Activated CD4-positive, alpha-beta memory T cell treated with anti-CD3 and anti-CD28 coated beads, Interleukin-2, amount 10 ng/mL, durations not matched to agents 7 days and 5 days (primary cell): ENCODE measurements at regions not wholly inside any gene's neighbourhood (a gene's known extent, or its start where the extent isn't known, plus 50 kb on each side); places are given as distances from the start of the nearest gene placed in this dataset.
"Not testable (repeated sequence)": the region's sequence is repeated elsewhere in the genome, so short reads cannot be mapped to it uniquely, and the experiment has no call there.

Experiments
- CTCF ChIA-PET: fragments of 350-600 bp; sonication (Branson Sonifier 250); formaldehyde crosslinking; loops from one replicate; lab custom pipeline; 2021; ENCODE audit warnings: antibody characterized with exemption, inconsistent platforms; lab: Charles Lee
- POLR2A ChIA-PET: fragments of 350-600 bp; sonication (Branson Sonifier 250); formaldehyde crosslinking; loops from one replicate; lab custom pipeline; 2021; ENCODE audit warnings: antibody characterized with exemption; lab: Charles Lee
- DNase-seq: peaks from one replicate; pipeline ENCODE4 v3.0.0-alpha.2; 2020
- H3K27ac Mint-ChIP-seq: one replicate; pipeline ENCODE4 v1.8.0; 2021; ENCODE audit warnings: mild to moderate bottlenecking, mixed read lengths
- H3K27me3 Mint-ChIP-seq: one replicate; pipeline ENCODE4 v1.8.0; 2021; ENCODE audit warnings: mixed read lengths
- H3K36me3 Mint-ChIP-seq: one replicate; pipeline ENCODE4 v1.8.0; 2021; ENCODE audit warnings: low read depth, mixed read lengths
- H3K4me1 Mint-ChIP-seq: one replicate; pipeline ENCODE4 v1.8.0; 2021; ENCODE audit warnings: mixed read lengths
- H3K4me3 Mint-ChIP-seq: one replicate; pipeline ENCODE4 v1.8.0; 2021; ENCODE audit warnings: mild to moderate bottlenecking, mixed read lengths
- H3K9me3 Mint-ChIP-seq: one replicate; pipeline ENCODE4 v1.8.0; 2021; ENCODE audit warnings: mixed read lengths

- Mint-ChIP-seq H3K9me3 (no peaks in the 10 kb centered on the region), H3K27ac (no peak overlapping the region), H3K4me3 (no peak overlapping the region), H3K36me3 (no peaks in the 10 kb centered on the region), H3K27me3 (peaks cover 6% of the 10 kb centered on the region), H3K4me1 (no peaks in the 10 kb centered on the region)
- CTCF ChIA-PET, result no interaction called here
- POLR2A ChIA-PET, result no interaction called here
- DNase-seq, result no peak
Observed at GRCh38 chr2:236918545-236918944, 167.1 kb upstream of the COPS8 start.

DNA sequence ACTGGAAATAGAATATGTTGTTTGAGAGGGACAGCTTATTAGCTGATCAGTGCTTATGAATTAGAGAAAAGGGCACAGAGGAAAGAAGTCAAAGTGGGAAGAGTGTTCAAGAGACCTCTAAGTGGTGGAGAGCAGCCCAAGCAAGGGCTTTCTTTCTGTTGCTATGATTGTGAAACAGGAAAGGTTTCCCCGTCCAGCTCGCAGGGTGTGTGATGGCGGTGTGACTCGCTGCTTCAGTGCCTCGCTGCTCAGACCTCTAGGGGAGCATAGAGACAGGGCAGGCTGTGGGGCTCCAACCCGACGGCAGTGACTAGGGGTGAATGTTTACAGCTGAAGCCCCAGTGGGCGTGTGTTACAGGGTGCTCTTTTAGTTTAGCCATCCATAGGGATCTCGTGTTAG, 166.5 kb upstream of the COPS8 start:
- Mint-ChIP-seq H3K27me3 (peaks cover 9% of the 10 kb centered on the region), H3K9me3 (no peaks in the 10 kb centered on the region), H3K4me3 (no peak overlapping the region), H3K4me1 (no peaks in the 10 kb centered on the region), H3K27ac (no peak overlapping the region), H3K36me3 (no peaks in the 10 kb centered on the region)
- no peak for DNase-seq
- ChIA-PET POLR2A (no interaction called here), CTCF (no interaction called here)

- H3K4me3 Mint-ChIP-seq, CTCF ChIA-PET, DNase-seq, H3K27ac Mint-ChIP-seq, H3K27me3 Mint-ChIP-seq, H3K4me1 Mint-ChIP-seq, POLR2A ChIA-PET, H3K36me3 Mint-ChIP-seq, H3K9me3 Mint-ChIP-seq: not testable (repeated sequence)
Observed at GRCh38 chr2:236919801-236920379, 165.8 kb upstream of the COPS8 start.

DNA sequence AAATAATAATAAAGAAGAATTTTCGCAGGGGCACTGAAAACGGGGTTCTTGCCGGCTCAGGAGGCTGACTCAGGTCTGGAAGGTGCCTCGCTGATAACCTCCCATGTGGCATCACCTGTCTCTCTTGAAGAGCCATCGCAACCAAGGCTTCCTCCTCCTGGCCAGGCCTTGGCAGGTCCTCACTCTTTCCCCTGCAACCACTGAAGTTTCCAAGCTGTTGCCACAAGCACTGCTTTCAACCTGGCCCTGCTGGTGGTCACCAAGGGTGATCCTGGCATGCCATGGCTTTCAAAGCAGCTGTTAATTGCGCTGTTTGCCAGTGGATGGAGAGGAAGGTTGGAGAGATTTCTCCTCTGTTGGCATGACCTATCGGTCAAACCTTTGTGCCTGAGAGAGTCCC, 163.6 kb upstream of the COPS8 start:
- DNase-seq, result no peak
- ChIA-PET POLR2A (no interaction called here), CTCF (no interaction called here)
- H3K9me3 Mint-ChIP-seq, result no peaks in the 10 kb centered on the region
- peaks cover 14% of the 10 kb centered on the region for H3K27me3 Mint-ChIP-seq
- no peaks in the 10 kb centered on the region for H3K36me3 Mint-ChIP-seq
- H3K4me3 Mint-ChIP-seq, result no peak overlapping the region
- H3K27ac Mint-ChIP-seq, result no peak overlapping the region
- H3K4me1 Mint-ChIP-seq, result no peaks in the 10 kb centered on the region

DNA sequence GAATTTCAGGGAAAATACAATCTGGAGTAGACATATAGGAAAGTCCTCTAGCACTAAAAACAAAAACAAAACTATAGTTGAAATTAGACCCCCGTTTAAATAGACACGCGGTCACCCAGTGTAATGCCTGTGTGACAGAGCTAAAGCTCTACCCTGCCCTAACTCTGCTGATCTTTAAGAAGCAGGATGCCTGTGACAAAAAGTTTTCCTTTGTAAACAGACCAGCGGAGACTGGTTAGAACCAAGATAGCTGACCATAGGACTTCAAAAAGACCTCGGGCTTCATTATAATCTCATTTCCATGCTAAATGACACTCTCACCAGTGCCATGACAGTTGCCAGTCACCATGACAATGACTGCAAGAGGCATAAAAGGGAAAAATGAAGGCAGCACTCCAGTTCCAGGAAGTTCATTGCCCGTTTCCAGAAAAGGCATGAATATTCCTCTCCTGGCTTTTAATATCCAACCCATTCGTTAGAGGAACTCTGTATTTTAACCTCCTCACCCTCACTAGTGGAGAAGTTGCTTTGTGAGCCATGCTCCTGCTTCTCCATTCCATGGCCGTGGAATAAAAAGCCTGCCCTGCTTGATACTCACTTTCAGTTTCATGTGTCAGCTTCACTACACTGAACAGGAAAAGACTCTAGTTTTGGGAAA, 157.2 kb upstream of the COPS8 start:
- Mint-ChIP-seq H3K36me3 (no peaks in the 10 kb centered on the region), H3K27ac (no peak overlapping the region)

GRCh38 chr2:236932831-236933361, 152.8 kb upstream of the COPS8 start:
- Mint-ChIP-seq H3K9me3 (no peaks in the 10 kb centered on the region), H3K4me3 (no peak overlapping the region)

More for the DNA sequence above, 157.2 kb upstream of the COPS8 start:
- ChIA-PET CTCF (no interaction called here), POLR2A (no interaction called here)
- Mint-ChIP-seq H3K27me3 (peaks cover 25% of the 10 kb centered on the region), H3K9me3 (no peaks in the 10 kb centered on the region), H3K4me1 (no peaks in the 10 kb centered on the region), H3K4me3 (peak overlapping the region; percentile 52)
- DNase-seq, result no peak

GRCh38 chr2:236934166-236934565, 151.5 kb upstream of the COPS8 start:
- Mint-ChIP-seq H3K27ac (no peak overlapping the region), H3K27me3 (peaks cover 10% of the 10 kb centered on the region), H3K4me3 (no peak overlapping the region), H3K4me1 (peaks cover 4% of the 10 kb centered on the region), H3K36me3 (no peaks in the 10 kb centered on the region), H3K9me3 (no peaks in the 10 kb centered on the region)
- DNase-seq, result no peak
- ChIA-PET POLR2A (no interaction called here), CTCF (no interaction called here)

More at GRCh38 chr2:236932831-236933361, 152.8 kb upstream of the COPS8 start:
- Mint-ChIP-seq H3K4me1 (no peaks in the 10 kb centered on the region), H3K27ac (no peak overlapping the region), H3K27me3 (peaks cover 13% of the 10 kb centered on the region), H3K36me3 (no peaks in the 10 kb centered on the region)
- POLR2A ChIA-PET, result no interaction called here
- CTCF ChIA-PET, result no interaction called here
- DNase-seq, result no peak

DNA sequence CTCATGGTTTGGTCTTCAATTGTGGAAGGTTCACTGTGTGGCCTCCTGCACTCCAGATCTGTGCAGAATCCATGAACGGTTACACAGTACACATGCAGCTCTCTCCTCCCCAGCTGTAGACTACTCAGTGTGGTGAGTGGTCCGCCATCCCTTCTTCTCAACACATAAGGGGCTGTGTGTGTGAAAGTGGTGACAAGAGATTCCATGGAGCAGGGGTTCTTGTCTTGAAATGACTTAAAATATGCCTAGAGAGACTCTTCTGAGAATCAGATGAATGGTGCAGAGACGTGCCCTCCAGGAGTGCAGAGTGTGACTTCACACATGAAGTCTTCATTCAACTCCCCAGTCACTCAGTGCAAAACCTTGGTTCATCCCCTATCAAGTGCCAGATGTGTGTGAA, 151.0 kb upstream of the COPS8 start:
- ChIA-PET CTCF (no interaction called here), POLR2A (no interaction called here)
- Mint-ChIP-seq H3K4me3 (no peak overlapping the region), H3K27me3 (peaks cover 10% of the 10 kb centered on the region), H3K36me3 (no peaks in the 10 kb centered on the region), H3K9me3 (no peaks in the 10 kb centered on the region), H3K4me1 (peaks cover 4% of the 10 kb centered on the region), H3K27ac (no peak overlapping the region)
- no peak for DNase-seq

- Mint-ChIP-seq H3K9me3 (no peaks in the 10 kb centered on the region), H3K27me3 (peaks cover 10% of the 10 kb centered on the region)
Observed at GRCh38 chr2:236935083-236935482, 150.6 kb upstream of the COPS8 start.

GRCh38 chr2:236935631-236936445, 149.9 kb upstream of the COPS8 start:
- POLR2A ChIA-PET, result no interaction called here
- CTCF ChIA-PET, result no interaction called here
- DNase-seq, result no peak
- peaks cover 4% of the 10 kb centered on the region for H3K4me1 Mint-ChIP-seq
- no peak overlapping the region for H3K4me3 Mint-ChIP-seq
- H3K9me3 Mint-ChIP-seq, result no peaks in the 10 kb centered on the region
- H3K36me3 Mint-ChIP-seq, result no peaks in the 10 kb centered on the region
- peaks cover 10% of the 10 kb centered on the region for H3K27me3 Mint-ChIP-seq
- H3K27ac Mint-ChIP-seq, result no peak overlapping the region

More at GRCh38 chr2:236935083-236935482, 150.6 kb upstream of the COPS8 start:
- DNase-seq, result no peak
- H3K36me3 Mint-ChIP-seq, result no peaks in the 10 kb centered on the region
- no peak overlapping the region for H3K4me3 Mint-ChIP-seq
- ChIA-PET CTCF (no interaction called here), POLR2A (no interaction called here)
- peaks cover 4% of the 10 kb centered on the region for H3K4me1 Mint-ChIP-seq
- H3K27ac Mint-ChIP-seq, result no peak overlapping the region

DNA sequence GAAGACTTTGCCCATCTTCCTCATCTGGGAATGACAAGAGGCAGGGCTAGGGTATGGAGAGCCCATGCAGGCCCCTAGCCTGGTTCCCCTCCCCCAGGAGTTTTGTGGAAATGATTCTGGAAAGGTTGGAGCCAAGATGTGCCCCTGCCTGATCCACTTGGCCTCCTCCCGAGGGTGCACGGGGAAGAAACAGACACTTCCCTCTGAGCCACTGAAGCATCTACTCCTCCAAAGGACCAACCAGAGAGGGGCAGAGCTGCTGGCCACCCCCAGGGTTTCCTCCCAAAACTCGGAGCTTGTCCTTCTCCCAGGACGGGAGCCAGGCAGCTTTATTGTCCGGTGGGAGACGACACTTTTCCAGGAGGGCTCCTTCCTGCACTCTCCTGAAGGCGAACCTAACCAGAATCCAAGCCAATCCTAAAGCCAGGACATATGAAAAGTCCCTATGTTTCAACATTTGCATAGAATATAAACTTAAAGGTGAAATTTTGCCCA, 149.2 kb upstream of the COPS8 start:
- CTCF ChIA-PET, result no interaction called here

DNA sequence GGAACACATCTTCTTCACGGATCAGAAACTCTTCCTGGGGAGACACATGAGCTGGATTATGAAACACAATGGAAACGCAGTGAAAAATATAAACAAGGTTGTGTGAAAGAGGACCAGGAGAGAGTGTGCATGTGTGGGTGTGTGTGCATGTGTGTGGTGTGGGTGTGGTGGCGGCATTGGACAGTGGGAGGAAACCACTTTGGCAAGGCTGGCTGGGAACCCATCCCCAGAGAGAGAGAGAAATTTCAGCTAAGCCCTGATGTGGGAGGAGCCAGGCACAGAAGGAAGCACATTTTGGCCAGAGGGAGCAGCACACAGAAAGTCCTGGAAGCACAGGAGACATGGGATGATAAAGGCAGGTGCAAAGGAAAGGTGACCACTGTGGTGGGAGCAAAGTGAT, 147.6 kb upstream of the COPS8 start:
- no peak for DNase-seq
- H3K9me3 Mint-ChIP-seq, result no peaks in the 10 kb centered on the region
- peaks cover 4% of the 10 kb centered on the region for H3K4me1 Mint-ChIP-seq
- no peaks in the 10 kb centered on the region for H3K27me3 Mint-ChIP-seq
- ChIA-PET POLR2A (no interaction called here), CTCF (no interaction called here)
- H3K27ac Mint-ChIP-seq, result no peak overlapping the region
- H3K36me3 Mint-ChIP-seq, result no peaks in the 10 kb centered on the region
- H3K4me3 Mint-ChIP-seq, result no peak overlapping the region

More for the DNA sequence above, 149.2 kb upstream of the COPS8 start:
- Mint-ChIP-seq H3K36me3 (no peaks in the 10 kb centered on the region), H3K4me1 (peaks cover 4% of the 10 kb centered on the region), H3K27ac (no peak overlapping the region), H3K9me3 (no peaks in the 10 kb centered on the region), H3K27me3 (peaks cover 8% of the 10 kb centered on the region), H3K4me3 (no peak overlapping the region)
- POLR2A ChIA-PET, result no interaction called here
- no peak for DNase-seq

DNA sequence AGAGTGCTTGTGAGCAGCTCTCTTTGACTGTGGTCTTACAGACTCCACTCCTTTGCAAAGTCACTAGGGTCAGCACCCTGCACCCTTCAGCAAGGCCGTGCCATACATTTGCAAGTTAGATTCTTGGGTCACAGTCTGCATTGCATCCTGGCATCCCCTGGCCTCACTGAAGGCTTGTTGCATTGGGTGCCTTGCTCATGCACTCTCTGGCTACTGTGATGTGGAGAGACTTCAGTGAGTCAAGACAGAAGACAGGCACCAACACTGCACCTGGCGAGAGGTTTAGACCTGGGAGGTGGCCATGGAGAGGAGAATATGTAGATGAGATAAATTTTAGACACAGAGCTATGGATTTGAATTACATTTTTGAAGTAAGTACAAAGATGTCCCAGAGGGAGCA, 146.4 kb upstream of the COPS8 start:
- DNase-seq, result no peak
- POLR2A ChIA-PET, result no interaction called here

More for the DNA sequence above, 146.4 kb upstream of the COPS8 start:
- CTCF ChIA-PET, result no interaction called here
- H3K9me3 Mint-ChIP-seq, result no peaks in the 10 kb centered on the region
- H3K27ac Mint-ChIP-seq, result no peak overlapping the region
- no peaks in the 10 kb centered on the region for H3K27me3 Mint-ChIP-seq
- H3K4me3 Mint-ChIP-seq, result no peak overlapping the region
- no peaks in the 10 kb centered on the region for H3K36me3 Mint-ChIP-seq
- peaks cover 4% of the 10 kb centered on the region for H3K4me1 Mint-ChIP-seq
